HG03342 (cell line): ENCODE measurements at regions not wholly inside any gene's neighbourhood (a gene's known extent, or its start where the extent isn't known, plus 50 kb on each side); places are given as distances from the start of the nearest gene placed in this dataset.
A peak's percentile ranks its signal among the peaks of the same experiment; 100 is the strongest.

Experiments used
- ATAC-seq: cut with Tn5 transposase; IDR thresholded peaks from one replicate; pipeline ENCODE4 v1.9.1; 2021; ENCODE audit warnings: mild to moderate bottlenecking, moderate library complexity; ENCODE audit not compliant: unreplicated experiment

DNA sequence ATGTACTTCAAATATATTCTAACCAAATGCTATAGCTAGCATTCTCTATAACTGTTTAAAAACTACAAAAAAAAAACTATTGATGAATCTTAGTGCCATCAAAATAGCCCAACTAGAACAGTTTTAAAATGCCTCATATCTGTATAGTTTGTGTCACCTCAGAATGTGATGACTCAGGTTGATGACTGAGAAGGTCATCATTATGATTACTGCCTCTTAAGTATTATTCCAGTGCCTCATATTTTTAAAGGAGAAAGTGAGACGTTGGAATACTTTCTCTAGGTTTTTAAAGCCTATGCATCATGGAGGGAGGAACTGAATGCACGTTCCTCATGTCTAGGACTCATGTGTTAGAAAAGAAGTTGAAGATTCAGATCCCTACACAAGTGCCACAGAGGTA, 88.2 kb downstream of the TMA16 start:
- ATAC-seq: no peak

DNA sequence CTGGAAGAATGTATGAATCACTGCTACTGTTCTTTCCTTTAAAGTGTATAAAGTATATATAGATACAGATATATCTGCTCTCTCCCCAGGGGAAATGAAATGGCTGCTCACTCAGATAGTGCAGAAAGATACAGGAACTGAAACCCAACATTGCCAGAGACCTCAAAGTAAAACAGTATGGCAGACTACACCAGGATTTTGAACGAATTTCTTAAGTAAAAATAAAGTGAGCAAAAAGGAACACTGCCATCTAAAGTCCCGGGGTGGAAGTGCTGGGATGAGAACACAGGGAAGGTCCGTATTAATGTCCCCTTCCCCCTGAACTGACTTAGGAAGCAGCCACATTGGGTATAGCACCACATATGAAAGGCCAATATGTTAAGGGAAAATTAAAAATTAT, 93.4 kb downstream of the TMA16 start:
- ATAC-seq: peak; percentile 64

DNA sequence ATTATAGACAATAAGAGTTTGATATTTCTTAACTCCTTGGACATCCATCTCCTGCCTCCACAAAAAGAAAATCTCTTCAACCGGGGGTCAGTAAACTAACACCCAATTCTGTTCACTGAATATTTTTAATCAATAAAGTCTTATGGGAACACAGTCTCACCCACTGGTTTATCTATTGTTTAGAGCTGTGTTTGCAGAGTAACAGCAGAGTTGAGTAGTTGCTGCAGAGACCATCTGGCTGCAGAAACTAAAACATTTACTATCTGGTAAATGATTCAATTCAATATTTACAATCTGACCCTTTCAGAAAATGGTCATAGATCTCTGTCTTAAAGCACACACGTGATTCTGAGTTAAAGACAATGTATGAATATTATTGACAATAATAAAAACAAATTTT, 94.0 kb downstream of the TMA16 start:
- ATAC-seq: no peak

DNA sequence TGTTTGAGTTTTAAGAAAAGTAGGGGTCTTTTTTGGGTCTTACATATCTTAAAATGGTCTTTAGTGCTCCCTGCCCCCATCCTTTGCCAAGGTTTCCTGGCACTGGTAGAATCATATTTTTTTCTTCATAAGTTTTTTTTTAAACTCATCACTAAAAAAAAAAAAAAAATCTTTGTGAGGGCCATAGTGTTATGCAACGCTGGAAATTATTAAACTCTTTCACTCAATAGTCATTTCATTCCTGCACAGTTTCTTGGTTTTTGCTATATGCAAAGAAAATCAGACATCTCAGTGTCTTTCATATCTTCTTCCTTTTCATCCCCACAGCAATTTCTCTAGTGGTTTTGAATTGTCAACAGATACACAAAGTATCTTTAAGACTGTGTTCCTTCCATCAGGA, 95.6 kb downstream of the TMA16 start:
- peak; percentile 31 for ATAC-seq

DNA sequence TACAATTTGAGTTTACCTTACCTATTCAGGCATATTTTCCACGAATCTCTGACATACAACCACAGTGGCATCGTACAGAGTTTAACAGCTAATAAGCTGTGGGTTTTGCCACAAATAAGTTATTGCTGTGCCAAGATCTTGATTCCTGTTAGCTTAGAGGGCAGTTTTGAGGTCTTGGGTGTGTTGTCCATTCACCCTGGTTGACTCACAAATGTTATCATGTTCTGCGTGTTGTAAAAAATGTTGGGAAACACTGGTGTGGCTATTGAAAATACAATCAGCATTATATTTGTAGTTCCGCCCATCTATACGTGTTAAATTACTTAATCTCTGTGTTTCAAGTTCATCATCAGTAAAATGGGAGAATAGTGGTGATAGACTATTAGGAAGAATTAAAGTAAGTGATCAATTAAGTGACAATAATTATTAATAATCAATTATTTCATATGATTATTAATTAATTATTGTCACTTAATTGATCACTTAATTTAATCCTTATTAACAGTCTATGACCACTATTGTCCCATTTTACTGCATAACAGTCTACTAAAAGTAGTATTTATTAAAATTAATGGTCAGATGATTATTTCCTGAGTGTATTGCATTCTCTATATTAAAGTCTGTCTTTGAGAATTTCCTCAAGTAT, 96.3 kb downstream of the TMA16 start:
- ATAC-seq: peak; percentile 2

DNA sequence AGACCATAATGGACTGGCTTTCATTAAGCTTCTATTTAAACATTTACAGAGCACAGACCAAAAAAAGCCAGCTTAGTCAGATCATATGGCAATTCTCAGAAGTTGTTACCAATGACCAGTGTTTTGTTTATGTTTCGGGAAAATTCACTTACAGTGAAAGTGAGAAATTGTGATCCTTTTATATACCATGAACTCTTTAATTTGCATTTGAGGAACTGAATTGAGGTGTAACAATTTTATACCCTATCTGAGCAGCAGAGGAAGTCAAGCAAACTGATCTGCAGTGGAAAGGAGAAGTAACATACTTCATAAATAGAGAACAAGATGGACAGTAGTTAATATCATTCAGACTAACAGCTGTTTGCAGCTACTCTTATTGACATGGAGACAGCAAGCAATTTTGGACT, 97.1 kb downstream of the TMA16 start:
- peak; percentile 82 for ATAC-seq

DNA sequence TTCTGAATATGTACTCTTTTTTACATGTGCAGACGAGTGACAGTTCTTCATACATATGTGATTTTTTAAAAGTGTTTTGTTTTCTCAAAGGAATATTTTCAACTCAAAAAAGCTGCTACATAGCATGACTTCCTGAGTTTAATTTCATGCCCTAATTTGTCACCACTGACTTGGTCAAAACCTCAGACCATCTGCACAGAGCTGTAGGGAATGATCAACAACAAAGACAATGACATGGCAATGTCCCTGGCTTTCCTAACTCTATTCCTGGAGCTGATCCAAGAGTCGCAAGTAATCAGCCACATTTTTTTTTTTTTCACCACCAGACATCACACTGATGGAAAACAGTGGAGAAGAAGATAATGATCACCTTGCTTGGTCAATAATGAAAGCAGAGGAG, 97.7 kb downstream of the TMA16 start:
- ATAC-seq: no peak

DNA sequence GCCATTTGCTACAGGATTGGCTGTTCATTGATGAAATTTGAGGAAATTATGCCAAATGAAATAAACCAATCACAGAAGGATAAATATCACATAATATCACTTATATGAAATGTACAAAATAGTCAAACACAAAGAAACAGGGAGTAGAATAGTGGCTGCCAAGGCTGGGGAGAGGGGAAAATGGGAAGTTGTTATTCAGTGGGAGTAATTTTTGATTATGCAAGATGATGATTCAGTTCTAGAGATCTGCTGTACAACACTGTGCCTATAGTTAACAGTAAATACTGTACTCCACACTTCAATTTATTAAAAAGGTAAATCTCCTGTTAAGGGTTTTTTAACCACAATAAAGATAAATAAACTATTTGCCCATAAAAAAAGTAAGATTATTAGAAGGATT, 101.1 kb downstream of the TMA16 start:
- ATAC-seq: no peak

DNA sequence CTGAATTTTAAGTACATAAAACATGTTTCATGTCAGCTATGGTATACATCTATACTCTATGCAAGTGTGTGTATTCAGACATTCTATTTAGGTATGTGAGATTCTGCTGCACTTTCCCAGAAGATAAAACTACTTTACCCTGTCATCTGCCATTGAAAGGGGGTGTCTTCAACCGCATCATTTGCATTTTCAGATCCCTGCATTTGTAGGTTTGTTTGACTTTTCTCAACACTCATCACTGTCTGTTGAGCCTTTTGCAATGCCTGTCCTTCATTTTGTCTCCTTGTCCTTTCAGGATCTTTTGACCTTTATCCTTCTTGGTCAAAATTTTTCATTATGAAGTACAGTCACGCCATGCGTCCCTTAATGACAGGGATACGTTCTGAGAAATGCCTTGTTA, 103.5 kb downstream of the TMA16 start:
- peak; percentile 65 for ATAC-seq

DNA sequence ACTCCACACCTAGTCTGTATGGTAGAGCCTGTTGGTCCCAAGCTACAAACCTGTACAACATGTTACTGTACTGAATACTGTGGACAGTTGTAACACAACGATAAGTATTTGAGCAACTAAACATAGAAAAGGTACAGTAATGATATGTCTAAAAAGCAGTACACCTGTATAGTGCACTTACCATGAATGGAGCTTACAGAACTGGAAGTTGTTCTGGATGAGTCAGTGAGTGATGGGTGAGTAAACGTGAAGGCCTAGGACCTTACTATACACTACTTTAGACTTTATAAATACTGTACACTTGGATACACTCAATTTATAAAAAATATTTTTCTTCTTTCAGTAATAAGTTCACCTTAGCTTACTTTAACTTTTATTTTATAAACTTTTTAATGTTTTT, 104.0 kb downstream of the TMA16 start:
- ATAC-seq: peak; percentile 15

DNA sequence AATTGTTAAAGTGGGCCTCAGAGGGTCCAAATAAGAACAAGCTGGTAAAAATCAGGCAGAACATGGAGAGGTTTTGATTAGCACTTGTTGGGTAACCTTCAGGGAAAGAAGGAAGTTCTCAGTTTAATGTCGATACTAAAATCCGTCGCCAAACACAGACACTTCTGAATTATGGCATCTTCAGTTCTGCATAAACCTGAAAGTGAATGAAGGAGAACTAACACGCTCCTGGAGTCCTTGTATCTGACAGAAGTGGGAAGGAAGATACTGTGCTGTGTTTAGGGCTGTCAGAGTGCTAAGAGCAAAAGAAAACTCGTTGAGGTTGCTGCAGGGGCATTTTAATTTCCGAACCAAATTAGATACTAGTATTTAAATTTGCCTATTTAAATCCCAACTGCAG, 106.2 kb downstream of the TMA16 start:
- peak; percentile 33 for ATAC-seq

DNA sequence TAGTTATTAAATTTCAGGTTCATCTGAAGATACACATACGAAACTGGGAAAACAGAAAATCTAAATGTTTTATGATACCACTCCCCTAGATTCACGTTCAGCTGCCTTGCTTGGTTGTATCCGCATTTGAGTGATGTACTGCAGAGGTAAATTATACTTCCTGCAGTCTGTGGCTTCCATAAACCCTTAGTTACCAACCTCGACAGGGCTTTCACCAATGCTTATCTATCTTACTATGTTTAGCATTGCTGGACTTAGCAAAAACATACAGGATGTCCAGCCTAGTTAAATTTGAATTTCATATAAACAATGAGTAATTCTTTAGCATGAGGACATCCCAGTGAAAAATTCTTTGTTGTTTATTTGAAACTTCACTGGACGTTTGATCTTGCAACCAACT, 108.8 kb downstream of the TMA16 start:
- peak; percentile 35 for ATAC-seq

DNA sequence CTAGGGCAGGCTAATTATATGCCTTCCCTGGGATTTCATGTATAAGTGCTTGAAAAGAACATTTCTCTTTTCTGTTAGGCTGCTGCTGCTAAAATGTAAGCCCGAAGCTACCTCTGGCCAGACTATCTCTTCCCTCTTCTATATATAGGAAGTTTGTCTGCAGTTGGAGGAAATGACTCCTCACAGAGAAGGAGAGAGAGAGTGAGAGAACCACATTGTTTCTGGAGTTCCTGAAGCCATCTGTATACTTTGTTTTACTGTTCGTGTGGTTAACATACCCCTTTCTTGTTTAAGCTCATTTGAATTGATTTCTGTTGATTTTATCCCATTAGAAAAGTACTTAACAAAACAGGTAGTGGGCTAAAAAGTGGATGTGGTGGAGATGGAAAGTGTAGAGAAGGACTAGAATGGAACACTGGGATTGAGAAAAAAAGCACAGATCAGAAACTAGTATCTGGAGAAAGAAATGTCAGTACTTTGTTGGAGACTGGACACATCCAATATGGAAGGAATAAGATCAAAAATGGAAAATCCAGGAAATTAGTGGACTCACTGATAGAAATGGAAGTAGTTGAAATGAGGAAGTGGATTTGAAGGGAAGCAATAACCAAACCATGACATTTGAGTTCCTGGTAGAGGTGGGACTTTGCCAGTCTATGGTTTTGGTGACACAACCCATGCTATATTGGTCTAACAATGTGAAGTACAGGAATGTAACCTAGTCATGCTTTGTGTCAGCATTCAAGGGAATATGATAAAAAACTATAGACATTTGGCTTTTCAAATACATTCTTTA, 112.6 kb downstream of the TMA16 start:
- no peak for ATAC-seq

DNA sequence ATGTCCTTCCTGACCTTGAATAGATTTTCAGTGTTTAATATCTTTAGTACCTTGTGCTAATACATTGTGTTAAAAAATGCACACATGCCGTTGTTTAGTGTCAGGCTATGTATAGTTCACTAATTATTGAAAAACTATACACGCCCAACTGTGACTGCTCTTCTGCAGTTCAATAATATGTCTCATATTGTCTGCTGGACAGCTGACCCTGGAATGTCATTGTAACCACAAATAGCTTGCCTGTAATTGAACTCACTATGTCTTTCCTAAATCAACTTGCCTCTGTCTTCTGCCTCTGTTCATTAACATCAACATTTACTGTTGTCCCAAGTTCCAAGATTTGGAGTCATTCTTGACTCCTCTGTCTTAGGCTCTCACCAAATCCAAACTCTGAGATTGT, 114.5 kb downstream of the TMA16 start:
- no peak for ATAC-seq

DNA sequence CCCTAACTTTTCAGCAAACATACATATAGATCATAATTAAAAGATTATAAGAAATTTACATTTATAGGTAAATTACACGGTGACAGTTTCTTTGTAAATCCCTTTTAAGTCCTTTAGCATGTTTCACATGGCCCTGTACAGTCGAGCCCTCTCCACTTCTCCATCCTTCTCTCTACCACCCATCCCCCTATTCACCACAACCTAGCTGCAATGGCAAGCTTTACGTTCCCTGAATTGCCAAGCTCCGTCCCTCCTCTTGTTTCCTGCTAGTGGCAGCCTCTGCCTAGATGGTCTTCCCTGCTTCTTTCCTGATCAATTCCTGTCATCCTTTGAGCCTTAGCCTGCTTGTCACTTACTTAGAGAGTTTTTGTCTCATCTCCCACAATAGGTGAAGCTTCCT, 116.2 kb downstream of the TMA16 start:
- ATAC-seq: no peak

DNA sequence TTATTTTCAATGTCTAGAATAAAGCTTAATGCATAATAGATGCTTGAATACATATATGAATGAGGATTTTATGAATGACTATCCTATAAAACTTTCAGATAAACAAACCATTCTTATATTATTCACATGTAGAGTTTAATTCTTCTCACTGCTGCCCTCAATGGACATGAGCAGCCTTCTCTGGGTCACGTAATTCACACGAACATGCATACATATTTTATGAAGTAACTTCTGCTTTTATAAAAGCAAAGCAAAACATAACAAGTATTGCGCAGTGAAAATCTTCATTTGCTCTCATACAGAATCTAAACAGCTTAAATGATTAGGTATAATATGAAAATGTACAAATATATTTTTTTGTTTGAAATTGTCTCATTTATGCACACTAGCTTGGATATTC, 116.7 kb downstream of the TMA16 start:
- no peak for ATAC-seq

DNA sequence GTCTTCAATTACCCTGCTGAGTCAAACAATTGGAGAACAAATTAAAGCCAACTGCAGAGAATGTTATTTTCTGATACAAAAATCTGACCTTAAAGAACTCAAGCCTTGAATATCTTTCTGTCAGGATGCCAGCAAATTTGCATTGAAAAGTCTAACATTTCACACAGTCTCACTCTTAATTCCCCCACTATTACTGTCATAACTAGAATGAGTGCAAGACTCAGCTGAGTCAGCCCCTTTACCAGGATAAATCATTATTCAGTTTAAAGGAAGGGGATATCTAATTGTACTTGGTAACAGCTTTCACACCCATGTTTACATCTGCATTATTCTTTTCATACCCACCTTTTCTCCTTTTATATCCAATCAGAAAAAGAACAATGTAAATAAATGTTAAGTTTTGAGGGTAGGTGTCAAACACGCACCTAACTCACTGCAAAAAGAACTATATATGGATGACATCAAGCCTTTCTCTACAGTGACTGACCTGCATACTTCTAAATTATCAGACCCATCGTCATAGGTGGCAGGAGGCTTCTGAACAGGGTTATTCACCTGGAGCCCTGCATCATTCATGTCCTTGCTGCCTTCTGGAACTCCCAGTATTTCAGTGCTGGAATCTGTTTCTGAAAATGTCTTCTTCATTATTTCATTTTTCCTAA, 117.4 kb downstream of the TMA16 start:
- ATAC-seq: peak; percentile 76

DNA sequence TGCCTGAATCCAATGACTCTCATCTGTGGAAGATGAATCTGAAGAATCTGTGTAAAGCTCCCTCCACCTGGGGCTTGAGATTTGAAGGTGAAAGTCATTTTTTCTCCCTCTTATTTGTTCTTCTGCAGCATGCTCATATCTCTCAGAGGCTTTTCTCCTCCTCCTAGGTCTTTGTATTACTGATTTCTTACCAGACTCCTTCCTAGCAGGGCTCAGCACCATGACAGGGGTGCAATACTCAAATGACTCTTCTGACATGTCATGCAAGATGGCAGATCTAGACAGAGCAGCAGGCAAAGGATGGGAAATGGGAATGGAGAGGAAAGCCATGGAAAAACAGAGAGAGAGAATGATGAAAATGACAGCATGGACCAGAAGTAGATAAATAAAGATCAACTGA, 118.3 kb downstream of the TMA16 start:
- ATAC-seq: no peak

DNA sequence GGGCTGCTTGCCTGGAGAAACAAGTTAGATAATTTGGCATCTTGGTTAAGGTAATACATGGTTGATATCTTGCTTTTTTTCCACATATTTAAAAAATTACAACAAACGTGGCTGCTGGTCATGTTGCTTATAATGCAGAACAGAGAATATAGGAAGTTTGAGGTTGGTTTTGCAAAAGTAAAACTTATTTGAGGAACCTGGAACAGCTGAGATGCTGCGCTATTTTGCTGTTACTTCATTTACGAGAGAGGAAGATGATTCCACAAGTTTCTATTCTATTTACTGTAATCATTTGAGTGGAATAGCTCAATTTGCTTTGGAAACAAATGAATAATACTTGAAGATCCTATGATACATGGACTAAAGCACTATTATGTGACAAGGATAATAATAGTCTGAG, 118.9 kb downstream of the TMA16 start:
- no peak for ATAC-seq

DNA sequence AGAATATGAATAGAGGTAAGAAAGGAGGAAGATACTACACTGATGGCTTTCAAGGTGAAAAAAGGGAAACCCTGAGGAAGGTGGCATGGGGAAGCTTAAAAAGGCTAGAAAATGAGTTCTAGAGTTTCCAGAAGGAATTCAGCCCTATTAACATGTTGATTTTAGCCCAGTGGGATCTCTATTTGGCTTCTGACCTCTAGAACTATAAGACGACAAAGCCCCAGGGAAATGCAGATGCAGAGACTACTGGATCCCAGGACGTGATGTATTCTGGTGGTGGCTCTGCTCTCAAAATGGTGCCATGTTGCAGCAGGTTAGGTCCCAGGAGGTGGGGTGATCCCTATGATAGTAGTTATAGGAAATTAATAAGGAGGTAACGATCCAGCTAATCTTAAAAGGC, 120.4 kb downstream of the TMA16 start:
- no peak for ATAC-seq

DNA sequence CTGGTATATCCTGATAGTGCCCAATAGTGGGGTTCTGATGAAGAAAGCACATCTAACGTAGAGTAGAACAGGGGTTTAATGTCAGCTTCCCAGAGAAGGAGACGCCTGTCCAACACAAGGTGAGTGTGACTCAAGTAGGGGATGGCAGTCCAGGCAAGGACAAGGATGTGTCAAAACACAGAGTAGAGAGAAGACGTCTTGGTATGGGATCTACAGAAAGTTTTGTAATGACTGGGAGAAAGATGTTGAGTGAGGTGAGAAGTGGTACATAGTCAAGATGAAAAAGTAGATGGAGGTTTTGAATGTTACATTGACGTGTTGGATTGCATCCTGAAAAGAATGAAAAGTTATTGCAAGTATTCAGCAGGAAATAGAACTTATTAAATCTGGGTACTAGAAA, 124.4 kb downstream of the TMA16 start:
- ATAC-seq: no peak

DNA sequence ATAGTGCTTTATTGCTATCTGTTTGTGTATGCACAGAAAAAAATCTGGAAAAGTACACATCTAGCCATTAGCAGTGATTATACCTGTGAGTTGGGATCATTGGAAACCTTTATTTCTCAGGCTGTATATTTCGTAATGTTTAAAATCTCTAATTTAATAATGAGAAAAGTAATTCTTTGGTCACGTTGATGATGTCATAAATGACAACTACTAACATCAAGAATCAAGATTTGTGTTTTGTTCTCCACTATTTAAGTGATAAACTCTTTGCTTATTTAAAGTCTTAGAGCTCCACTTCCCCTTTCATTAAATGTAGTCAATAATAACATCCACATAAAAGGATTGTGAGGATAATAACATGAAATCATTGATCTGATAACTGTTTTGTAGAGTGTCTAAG, 126.2 kb downstream of the TMA16 start:
- ATAC-seq: no peak
